Spleen (tissue), 7 donors: ENCODE measurements at regions not wholly inside any gene's neighbourhood (a gene's known extent, or its start where the extent isn't known, plus 50 kb on each side); places are given as distances from the start of the nearest gene placed in this dataset.

ENCODE experiments used
- POLR2AphosphoS5 ChIP-seq, 3 donors: sonication (generic); formaldehyde crosslinking; IDR thresholded peaks; one replicate each; pipeline ENCODE4 v1.5.1; 2017; ENCODE audit warnings: antibody characterized with exemption in 3 of 3
- TF ChIP-seq, protein P1 (sequence below), 11 experiments: fragments of 200-600 bp in 7 of 11; fragments of 450-650 bp in 4 of 11; sonication (generic) in 4 of 11; IDR thresholded peaks in 8 of 11; conservative IDR thresholded peaks in 3 of 11; 1 replicate in 7 of 11; 2 replicates in 4 of 11; pipeline versions ENCODE4 v1.4.0 to v1.8.0; 2016 to 2021; ENCODE audit warnings: antibody characterized with exemption in 11 of 11, inconsistent platforms in 4 of 11, mild to moderate bottlenecking in 1 of 11
- donor health status: DM: no; HTN: no; CAD: no; lungs with moderate emphysema.
- donor health status: DM: no; HTN: no; CAD: no.
- donor health status: DM: no; HTN: no; CAD: no.

DNA sequence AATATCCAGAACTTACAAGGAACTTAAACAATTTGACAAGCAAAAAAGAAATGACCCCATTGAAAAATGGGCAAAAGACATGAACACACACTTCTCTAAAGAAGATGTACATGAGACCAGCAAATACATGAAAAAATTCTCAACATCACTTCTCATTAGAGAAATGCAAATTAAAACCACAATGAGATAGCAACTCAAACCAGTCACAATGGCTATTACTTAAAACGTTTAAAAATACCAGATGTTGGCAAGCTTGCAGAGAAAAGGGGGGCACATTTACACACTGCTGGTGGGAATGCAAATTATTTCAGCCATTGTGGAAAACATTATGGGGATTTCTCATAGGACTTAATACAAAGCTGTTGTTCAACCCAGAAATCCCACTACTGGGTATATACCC lies 1634.0 kb downstream of the NCAM2 start:
- TF ChIP-seq, protein P1, sequence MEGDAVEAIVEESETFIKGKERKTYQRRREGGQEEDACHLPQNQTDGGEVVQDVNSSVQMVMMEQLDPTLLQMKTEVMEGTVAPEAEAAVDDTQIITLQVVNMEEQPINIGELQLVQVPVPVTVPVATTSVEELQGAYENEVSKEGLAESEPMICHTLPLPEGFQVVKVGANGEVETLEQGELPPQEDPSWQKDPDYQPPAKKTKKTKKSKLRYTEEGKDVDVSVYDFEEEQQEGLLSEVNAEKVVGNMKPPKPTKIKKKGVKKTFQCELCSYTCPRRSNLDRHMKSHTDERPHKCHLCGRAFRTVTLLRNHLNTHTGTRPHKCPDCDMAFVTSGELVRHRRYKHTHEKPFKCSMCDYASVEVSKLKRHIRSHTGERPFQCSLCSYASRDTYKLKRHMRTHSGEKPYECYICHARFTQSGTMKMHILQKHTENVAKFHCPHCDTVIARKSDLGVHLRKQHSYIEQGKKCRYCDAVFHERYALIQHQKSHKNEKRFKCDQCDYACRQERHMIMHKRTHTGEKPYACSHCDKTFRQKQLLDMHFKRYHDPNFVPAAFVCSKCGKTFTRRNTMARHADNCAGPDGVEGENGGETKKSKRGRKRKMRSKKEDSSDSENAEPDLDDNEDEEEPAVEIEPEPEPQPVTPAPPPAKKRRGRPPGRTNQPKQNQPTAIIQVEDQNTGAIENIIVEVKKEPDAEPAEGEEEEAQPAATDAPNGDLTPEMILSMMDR (IDR thresholded peaks at IDR 0.05 in 8 of 11, conservative IDR thresholded peaks at IDR 0.05 in 3 of 11), result no peak
- TF ChIP-seq POLR2AphosphoS5 (IDR thresholded peaks at IDR 0.05), result no peak
